ENCODE measurements at regions not wholly inside any gene's neighbourhood (a gene's known extent, or its start where the extent isn't known, plus 50 kb on each side); places are given as distances from the start of the nearest gene placed in this dataset.
"Not testable (repeated sequence)": the region's sequence is repeated elsewhere in the genome, so short reads cannot be mapped to it uniquely, and the experiment has no call there.

GRCh38 chrX:74031527-74031926, 179.0 kb upstream of the XIST start:
- H3K4ac ChIP-seq (ENCODE audit: low read depth, low read length); H2BK15ac ChIP-seq (ENCODE audit: low read depth, low read length); H2AK9ac ChIP-seq (replicated peaks; ENCODE audit: low read depth, low read length, poor library complexity); H3K9me1 ChIP-seq (ENCODE audit: insufficient read depth, low read length); BruUV-seq (replicated peaks); H2AK5ac ChIP-seq (ENCODE audit: low read depth, low read length); DNase-seq; H3K18ac ChIP-seq (ENCODE audit: low read depth, low read length); H4K8ac ChIP-seq (ENCODE audit: low read depth in 2 of 2, low read length in 2 of 2); intact Hi-C loops (cut with micrococcal nuclease); H3K4me3 ChIP-seq (ENCODE audit: insufficient read depth, low read depth, low read length); H4K91ac ChIP-seq (ENCODE audit: insufficient read depth, low read depth, low read length); H2AFZ ChIP-seq (replicated peaks; ENCODE audit: low read length, poor library complexity); POLR2A ChIA-PET (ENCODE audit: unreplicated experiment); H2BK20ac ChIP-seq (ENCODE audit: low read depth, low read length); H2BK5ac ChIP-seq (ENCODE audit: low read depth, low read length, poor library complexity, severe bottlenecking); H3K9ac ChIP-seq (ENCODE audit: low read depth, low read length); CTCF ChIA-PET; H4K20me1 ChIP-seq (ENCODE audit: insufficient read depth, low read length); H3K56ac ChIP-seq (ENCODE audit: extremely low read depth, insufficient read depth, low read length); H3K27me3 ChIP-seq (ENCODE audit: control insufficient read depth, insufficient read depth, low read length); H3K79me1 ChIP-seq (ENCODE audit: low read depth in 1 of 2, low read length in 2 of 2); H2BK120ac ChIP-seq (ENCODE audit: low read depth, low read length); H3K27ac ChIP-seq (ENCODE audit: insufficient read depth, low read length); in situ Hi-C loops (cut with MboI; ENCODE audit: low sequenced_read_pairs); H3K23ac ChIP-seq (ENCODE audit: low read depth, low read length); H3K4me1 ChIP-seq (ENCODE audit: control insufficient read depth, insufficient read depth, low read length); H3K14ac ChIP-seq (replicated peaks; ENCODE audit: low read depth, low read length); H3K9me3 ChIP-seq (ENCODE audit: control insufficient read depth, insufficient read depth, low read length); ATAC-seq (ENCODE audit: low read depth); H3K36me3 ChIP-seq (ENCODE audit: control insufficient read depth, insufficient read depth, low read length); dilution Hi-C loops (cut with HindIII; ENCODE audit: low sequenced_read_pairs, unreplicated experiment); H3K4me2 ChIP-seq (ENCODE audit: low read depth, low read length); H4K5ac ChIP-seq (ENCODE audit: low read depth, low read length): not testable (repeated sequence)
- WGBS, 2 experiments (ENCODE audit: extremely low coverage in 2 of 2, insufficient read length in 1 of 2) = no CpG with 5 or more reads among the region's 7 CpGs

DNA sequence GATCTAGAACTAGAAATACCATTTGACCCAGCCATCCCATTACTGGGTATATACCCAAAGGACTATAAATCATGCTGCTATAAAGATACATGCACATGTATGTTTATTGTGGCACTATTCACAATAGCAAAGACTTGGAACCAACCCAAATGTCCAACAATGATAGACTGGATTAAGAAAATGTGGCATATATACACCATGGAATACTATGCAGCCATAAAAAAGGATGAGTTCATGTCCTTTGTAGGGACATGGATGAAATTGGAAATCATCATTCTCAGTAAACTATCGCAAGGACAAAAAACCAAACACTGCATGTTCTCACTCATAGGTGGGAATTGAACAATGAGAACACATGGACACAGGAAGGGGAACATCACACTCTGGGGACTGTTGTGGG, 178.3 kb upstream of the XIST start:
- intact Hi-C loops (cut with micrococcal nuclease) = not testable (repeated sequence)
- WGBS, 2 experiments (ENCODE audit: extremely low coverage in 2 of 2, insufficient read length in 1 of 2) = no CpG with 5 or more reads among the region's 1 CpG

More for the DNA sequence above, 178.3 kb upstream of the XIST start:
- POLR2A ChIA-PET (ENCODE audit: unreplicated experiment); H3K4me1 ChIP-seq (ENCODE audit: control insufficient read depth, insufficient read depth, low read length); H2BK20ac ChIP-seq (ENCODE audit: low read depth, low read length); ATAC-seq (ENCODE audit: low read depth); H4K5ac ChIP-seq (ENCODE audit: low read depth, low read length); H3K14ac ChIP-seq (replicated peaks; ENCODE audit: low read depth, low read length); BruUV-seq (replicated peaks); H3K4ac ChIP-seq (ENCODE audit: low read depth, low read length); H3K9me3 ChIP-seq (ENCODE audit: control insufficient read depth, insufficient read depth, low read length); H3K36me3 ChIP-seq (ENCODE audit: control insufficient read depth, insufficient read depth, low read length); H3K18ac ChIP-seq (ENCODE audit: low read depth, low read length); in situ Hi-C loops (cut with MboI; ENCODE audit: low sequenced_read_pairs); H2AK9ac ChIP-seq (replicated peaks; ENCODE audit: low read depth, low read length, poor library complexity); H4K20me1 ChIP-seq (ENCODE audit: insufficient read depth, low read length); H4K91ac ChIP-seq (ENCODE audit: insufficient read depth, low read depth, low read length); H2BK5ac ChIP-seq (ENCODE audit: low read depth, low read length, poor library complexity, severe bottlenecking); H2BK15ac ChIP-seq (ENCODE audit: low read depth, low read length); H3K27ac ChIP-seq (ENCODE audit: insufficient read depth, low read length); H3K4me3 ChIP-seq (ENCODE audit: insufficient read depth, low read depth, low read length); DNase-seq; H2BK120ac ChIP-seq (ENCODE audit: low read depth, low read length); H3K27me3 ChIP-seq (ENCODE audit: control insufficient read depth, insufficient read depth, low read length); H3K23ac ChIP-seq (ENCODE audit: low read depth, low read length); dilution Hi-C loops (cut with HindIII; ENCODE audit: low sequenced_read_pairs, unreplicated experiment); H3K9ac ChIP-seq (ENCODE audit: low read depth, low read length); H2AK5ac ChIP-seq (ENCODE audit: low read depth, low read length); H3K56ac ChIP-seq (ENCODE audit: extremely low read depth, insufficient read depth, low read length); CTCF ChIA-PET; H3K79me1 ChIP-seq (ENCODE audit: low read depth in 1 of 2, low read length in 2 of 2); H2AFZ ChIP-seq (replicated peaks; ENCODE audit: low read length, poor library complexity); H3K9me1 ChIP-seq (ENCODE audit: insufficient read depth, low read length); H4K8ac ChIP-seq (ENCODE audit: low read depth in 2 of 2, low read length in 2 of 2); H3K4me2 ChIP-seq (ENCODE audit: low read depth, low read length): not testable (repeated sequence)

Measured in IMR-90 (cell line).